NCI-H69 (cell line): ENCODE measurements at regions not wholly inside any gene's neighbourhood (a gene's known extent, or its start where the extent isn't known, plus 50 kb on each side); places are given as distances from the start of the nearest gene placed in this dataset.

Experiments used
- DNase-seq: peaks from one replicate; lab custom pipeline; 2025; lab: John Stamatoyannopoulos, UW

DNA sequence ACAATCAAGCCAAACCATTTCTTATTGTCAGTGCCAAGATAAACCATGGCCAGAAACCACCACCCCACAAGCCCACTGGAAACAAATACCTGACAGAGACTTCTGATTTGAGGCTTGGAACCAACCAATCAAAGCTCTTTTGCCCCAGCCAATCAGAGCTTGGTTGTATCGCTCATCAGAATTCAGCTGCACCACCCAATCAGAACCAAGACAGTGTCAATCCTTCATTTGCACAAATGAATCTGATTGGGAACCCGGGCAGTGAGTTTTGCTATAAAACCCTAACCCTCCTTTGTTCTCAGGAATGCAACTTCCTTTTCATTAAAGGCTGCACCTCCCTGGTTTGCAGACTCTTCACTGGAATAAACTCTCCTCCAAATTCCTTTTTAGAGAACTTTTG lies 87.4 kb downstream of the ELAPOR2 start:
- DNase-seq, result no peak

DNA sequence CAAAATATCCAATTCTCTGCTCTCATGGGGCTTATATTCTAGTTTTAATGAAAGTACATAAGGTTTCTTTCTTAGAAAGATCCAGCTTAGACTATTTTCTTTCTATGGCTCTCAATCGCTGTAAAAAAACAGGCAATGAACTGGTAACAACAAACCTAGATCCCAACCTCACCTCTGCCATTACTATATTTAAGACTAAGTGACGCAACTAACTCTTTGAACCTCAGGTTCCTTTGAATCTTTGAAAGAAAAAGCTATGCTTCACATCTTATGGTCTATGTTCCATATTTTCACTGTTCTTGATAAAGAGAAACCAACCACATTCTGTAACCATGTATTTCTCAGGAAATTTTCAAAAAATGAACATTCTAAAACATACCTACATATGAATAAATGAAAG lies 88.5 kb downstream of the ELAPOR2 start:
- no peak for DNase-seq

DNA sequence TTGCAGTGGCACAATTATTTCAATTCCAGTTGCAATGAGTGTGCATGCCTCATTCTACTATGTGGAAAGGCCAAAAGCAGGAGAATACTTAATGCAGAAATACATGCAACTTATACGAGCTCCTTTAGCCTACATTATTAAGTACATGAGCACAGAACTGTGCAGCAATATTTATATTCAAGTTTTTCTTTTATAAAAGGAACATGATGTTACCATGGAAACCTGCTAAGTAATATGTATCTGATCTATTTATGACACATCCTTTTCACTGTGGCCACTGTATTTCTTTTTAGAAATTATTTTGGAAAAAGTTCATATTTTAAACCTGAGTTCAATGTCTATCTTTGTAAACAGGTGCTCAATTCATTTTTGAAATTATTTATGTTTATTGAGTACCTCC lies 88.9 kb downstream of the ELAPOR2 start:
- no peak for DNase-seq

DNA sequence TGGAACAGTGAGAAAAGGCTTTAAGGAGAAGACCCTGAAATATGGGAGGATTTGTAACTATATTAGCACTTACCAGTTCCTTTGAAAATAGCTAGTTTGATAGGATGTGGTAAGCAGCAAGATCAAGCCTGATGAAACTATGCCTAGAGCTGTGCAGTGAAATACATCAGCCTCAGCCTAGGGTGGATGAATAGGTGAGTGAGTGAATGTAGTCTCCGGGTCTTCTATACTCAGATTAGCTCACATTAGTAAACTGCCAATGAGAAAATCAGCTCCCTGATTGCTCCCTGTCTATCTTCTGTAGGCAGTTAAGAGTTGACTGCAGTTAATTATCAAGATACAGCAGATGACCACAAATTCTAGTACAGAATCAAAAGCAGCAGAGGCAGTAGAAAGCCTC lies 89.6 kb downstream of the ELAPOR2 start:
- no peak for DNase-seq

DNA sequence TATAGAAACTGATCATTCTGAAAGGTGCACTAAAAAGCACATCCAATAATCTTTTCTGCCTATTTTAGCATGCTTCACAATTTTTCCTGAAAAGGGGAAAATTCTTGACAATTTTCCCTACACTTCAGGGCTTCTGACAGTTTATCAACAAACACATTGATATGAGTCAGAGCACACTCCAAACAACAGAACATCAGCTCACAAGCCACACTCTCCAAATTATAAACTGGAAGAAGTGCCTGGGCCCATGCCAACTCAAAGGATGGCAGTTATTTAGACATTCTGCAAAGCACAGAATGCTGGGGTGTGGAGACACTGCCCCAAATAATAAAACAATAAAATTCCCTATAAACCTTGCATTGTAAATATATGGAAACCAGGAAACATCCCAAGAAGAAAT lies 90.8 kb downstream of the ELAPOR2 start:
- peak; percentile 62 for DNase-seq

DNA sequence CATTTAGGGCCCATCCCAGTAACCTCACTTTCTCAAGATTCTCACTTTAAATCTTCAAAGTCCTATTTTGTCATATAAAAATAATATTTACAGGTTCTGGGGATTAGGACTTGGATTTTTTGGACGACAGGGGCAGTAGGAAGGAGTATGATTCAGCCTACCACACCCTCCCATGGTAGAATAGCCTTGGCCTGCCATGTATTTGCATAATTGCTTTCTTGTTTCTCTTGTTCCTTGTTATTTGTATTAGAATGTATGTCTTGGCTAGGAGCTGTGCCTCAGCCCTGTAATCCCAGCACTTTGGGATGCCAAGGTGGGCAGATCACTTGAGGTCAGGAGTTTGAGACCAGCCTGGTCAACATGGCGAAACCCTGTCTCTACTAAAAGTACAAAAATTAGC lies 92.5 kb downstream of the ELAPOR2 start:
- no peak for DNase-seq

DNA sequence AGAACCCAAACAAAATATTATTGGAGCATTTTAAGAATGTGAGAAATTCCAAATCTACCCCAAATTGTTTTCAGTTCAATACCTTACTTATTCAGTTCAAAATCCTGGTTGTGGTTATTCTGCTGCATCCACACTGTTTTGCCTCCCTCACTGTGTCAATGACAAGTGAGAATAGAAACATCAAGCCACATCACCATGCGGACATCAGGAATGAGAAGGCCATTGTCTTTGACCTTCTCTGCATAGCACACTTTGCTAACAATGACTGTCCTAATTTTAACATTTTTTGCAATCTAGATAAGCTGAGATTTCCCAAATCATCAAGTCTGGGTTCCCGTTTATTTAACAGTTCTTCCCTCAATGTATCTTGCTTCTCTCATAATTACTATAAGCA lies 93.7 kb downstream of the ELAPOR2 start:
- DNase-seq, result no peak

DNA sequence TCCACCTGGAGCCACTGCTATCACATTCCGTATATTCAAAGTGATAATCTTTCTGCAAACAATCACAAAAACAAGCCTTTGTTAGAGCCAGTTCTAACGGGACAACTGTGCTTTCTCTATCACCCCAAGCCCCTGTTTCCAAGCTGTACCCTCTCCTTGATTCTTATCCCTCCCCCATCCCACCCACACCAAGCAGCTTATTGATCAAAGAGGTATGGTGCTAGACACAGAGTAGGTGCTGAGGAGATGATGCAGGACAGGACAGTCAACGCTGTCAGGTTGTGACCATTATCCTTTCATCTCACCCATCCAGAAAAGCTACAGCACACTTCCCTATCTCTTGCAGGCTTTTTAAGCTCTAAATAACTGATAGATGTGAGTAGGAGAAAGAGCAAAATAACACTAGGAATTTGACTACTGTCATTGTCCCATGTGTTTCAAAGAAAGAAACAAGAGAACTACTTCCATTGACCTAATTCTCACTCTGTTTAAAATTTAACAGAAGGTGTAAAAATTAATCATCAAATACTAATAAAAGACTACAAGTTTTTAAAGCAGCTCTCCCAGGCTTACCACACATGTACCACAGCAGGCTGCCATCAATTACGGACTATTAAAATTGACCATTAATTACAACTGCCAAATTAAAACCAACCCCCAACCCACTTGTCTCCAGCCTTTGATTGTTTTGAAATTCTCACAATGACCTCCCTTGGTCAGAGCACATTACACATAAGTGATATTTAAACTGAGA lies 94.3 kb downstream of the ELAPOR2 start:
- DNase-seq, result peak; percentile 23

DNA sequence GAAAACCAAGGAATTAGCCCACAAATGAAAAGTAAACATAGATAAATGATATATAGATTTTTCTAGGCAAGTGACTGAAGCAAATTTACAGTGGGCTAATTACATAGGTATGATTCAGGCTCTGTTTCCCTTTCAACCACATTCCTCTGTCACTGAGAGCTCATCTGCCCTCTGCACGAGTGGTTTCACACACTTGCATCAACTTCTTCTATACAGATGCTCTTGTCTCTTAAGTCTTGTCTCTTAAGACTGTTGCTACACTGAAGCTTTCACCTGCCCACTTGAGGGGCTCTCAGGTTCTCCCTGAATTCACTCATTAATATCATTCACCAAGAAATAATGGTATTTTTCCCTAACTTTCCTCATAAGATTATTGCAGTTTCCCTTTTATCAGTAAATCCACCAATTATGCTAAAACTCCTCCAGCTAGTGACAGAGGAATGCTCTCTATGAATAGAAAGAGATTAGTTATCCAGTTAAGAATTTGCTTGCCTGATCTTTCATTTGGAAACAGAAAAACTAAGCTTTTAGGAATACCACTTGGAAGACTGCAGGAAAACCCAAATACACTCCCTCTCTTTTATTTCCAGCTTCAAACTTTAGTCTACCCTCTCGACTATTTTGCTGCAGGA lies 95.7 kb downstream of the ELAPOR2 start:
- no peak for DNase-seq

DNA sequence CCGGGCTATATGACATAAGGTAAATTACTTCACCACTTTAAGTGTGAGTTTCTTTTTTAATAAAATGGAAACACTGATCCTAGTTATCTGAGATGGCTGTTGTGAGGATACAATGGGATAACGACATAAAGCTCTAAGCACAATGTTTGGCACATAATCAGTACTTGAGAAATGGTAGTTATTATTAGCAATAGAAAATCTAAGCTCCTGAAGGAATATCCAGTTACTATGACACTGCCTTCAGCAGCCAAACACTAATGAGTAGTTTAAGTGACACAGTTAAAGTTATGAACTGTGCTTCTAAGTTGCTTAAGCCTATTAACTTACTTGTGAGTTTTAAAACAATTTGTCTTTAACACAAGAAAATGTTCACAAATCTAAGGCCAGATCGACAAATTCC lies 96.8 kb downstream of the ELAPOR2 start:
- no peak for DNase-seq

DNA sequence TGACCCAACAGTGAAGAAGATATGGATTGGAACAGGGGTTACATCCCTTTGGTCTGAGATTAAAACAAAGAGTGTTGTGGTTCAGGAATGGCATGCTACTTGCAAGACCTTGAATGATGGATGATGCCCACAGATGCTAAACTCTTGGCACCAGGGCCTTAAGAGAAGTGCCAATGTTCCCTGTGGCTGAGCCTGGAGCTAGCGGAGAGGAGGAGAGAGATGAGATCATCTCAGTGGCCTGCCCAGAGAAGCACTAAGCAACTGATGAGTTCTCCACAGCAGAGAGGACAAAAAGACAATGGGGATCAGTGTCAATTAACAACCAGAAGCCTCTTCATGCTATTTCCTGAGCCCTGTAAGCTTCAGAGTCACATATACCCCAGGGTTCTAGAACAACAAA lies 97.8 kb downstream of the ELAPOR2 start:
- DNase-seq, result peak; percentile 31

DNA sequence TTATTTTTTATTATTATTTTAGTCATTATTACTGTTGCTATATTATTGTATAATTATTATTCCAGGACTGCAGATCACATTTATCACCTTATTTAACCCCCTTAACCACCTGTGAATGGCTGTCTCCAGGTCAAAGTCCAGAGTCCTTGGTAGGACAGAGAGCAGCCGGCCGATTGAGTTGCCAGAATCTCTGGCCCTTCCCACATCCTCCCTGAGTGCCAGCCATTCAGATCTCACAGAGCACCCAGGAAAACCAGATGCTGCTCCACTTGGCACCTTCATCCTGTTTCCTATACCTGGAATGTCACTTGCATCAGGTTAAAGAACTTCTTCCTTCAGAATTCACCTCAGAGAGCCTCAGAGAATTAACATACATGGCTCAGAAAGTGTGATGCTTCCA lies 101.1 kb downstream of the ELAPOR2 start:
- DNase-seq, result no peak

DNA sequence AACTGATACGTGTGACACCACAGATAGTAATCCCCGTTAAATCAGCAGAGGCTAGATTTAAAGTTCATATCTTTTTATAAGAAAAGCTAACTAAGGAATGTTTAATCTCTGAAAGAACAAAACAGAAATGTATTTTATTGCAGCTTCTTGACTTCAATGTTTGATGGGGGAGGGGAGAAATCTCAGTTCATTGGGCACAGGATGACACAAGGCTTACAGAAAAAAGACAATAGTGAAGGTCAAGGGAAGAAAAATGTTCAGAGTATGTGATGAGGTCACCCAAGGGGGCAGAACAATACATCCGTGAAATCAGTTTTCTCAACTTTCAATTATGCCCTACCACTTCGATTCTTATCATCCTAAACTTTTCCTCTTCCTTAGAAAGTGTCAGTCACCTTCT lies 102.9 kb downstream of the ELAPOR2 start:
- DNase-seq, result no peak

DNA sequence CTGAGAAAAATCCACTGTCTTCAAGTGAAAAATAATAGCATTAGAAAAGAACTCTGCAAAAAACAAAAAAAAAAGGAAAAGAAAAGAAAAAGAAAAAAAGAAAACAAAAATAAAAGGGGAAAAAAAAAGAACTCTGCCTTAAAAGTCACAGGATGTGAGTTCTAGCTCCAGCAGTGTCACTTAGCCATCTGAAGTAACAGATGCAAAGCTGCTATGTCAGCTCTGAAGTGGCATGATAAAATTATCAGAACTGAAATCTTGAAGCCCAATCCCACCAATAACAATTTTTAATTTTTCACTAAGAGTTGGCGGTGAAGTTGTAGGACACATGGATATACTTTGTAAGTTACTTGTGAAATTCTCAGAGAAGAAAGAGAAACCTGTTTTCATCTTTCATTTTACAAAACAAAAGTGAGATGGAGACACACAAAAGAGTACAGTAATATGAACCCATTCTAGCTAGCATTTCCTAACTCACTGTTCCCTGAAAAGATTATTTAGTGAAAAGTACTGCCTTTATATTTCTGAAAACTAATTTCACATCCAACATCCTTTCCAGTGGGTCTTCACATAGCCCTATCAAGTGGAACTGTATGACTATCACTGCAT lies 103.5 kb downstream of the ELAPOR2 start:
- no peak for DNase-seq

DNA sequence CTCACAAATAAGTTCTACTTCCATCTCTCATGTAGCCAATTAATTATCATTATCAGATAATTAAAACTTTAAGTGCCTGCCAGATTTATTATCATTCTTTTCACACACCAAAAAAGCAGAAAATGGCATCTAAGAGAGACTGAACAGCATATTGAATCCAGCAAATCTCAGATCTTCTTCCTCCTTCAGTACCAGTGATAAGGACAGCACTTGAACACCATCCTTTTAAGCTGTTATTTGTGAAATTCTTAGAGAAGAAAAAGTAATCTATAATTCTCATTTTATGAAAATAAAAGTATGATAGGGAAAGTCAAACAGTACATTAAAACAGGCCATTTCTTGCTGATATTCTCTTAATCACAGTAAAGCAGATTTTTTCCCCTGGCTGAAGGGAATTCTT lies 104.5 kb downstream of the ELAPOR2 start:
- DNase-seq, result no peak

DNA sequence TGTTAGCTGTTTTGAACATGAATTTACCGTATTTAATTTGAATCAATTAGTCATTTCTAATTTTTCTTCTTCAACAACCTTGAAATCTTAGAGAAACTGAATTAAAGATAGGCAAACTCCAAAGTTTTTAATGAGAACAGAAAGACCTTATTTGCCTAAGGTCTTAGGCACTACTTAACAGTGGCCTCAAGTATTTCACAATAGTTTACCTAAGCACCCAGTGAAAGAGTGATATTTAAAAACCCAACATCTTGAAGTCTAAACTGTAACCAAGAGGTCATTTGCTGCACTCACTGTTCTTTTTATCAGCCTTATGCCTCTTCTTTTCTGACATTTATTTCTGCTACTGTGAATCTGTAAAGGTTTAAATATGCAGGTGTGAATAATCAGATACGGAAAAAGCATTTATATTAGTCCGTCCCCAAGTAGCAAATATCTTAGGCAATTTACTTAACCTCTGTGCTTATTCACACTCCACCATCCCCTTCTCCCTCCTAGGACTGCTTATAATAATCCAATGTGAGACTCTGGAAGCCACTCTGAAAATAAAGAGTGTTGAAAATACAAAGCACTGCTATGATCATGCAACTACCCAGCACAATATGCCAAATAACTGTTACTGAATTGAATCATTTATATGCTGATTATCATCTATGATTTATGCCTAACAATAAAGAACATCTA lies 105.7 kb downstream of the ELAPOR2 start:
- no peak for DNase-seq

DNA sequence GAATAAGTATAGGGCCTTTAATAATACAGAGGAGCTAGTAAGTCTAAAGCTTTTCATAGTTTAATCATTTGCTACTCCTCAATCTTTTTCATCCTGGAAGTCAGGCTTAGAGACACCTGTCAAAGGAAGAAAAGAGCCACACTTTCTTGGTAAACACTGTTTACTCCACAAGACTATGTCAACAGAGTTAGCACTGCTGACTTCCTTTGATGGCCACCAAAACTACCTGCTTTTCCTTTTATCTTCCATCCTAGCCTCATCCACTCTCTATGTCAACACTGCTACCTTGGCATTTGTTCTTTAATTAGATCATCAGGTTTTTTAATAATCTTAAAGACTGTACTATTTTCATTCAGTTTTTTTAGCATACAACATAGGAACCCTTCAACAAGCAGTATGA lies 106.2 kb downstream of the ELAPOR2 start:
- peak; percentile 41 for DNase-seq

DNA sequence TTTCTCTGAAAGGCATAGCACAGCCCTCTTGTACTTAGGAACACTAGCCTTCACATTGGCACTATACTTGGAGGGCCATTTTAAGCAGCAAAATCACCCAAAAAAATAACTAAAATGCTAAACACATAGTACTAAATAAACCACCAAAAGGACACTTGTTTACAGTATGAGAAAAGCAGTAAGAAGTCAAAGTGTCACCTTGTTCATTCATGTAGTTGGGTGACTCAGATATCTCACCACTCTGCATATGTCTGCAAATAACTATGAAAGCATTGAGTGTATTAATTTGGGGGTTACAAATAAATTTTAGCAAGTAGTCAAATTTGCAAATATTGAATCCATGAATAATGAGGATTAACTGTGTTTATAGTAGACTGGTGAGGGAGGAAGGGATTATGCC lies 107.6 kb downstream of the ELAPOR2 start:
- no peak for DNase-seq

DNA sequence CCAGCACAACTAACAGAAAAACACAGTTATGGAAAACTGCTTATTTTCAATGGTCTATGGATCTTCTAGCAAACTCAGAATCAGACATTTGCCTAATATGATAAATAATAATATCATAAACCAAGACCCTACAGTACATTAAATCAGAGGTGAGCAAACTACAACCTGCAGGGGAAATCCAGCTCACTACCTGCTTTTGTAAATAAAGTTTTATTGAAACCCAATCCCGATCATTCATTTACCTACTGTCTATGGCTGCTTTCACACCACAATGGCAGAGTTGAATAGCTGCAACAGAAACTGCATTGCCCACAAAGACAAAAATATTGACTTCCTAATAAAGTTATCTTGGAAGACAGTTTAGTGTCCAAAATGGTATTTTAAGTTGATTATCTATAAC lies 108.5 kb downstream of the ELAPOR2 start:
- DNase-seq, result no peak

DNA sequence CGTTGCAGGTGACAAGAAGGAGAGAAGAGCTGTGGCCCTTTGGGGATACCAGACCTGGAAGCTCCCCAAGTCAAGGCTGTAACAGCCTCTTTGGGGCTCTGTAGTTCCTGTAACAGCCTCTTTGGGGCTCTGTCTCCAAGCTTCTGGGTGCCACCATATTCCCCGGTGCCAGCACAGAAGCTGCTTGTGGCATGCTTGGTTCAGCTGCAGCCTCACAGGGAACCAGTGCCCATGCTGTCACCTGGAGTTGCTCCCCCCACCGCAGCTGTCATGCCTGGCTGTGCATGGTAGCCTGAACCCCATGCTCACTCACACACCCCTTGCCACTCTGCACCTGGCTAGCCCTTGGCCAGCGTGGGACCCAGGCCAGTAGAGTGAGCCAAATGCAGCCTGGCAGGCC lies 109.1 kb downstream of the ELAPOR2 start:
- DNase-seq, result no peak

DNA sequence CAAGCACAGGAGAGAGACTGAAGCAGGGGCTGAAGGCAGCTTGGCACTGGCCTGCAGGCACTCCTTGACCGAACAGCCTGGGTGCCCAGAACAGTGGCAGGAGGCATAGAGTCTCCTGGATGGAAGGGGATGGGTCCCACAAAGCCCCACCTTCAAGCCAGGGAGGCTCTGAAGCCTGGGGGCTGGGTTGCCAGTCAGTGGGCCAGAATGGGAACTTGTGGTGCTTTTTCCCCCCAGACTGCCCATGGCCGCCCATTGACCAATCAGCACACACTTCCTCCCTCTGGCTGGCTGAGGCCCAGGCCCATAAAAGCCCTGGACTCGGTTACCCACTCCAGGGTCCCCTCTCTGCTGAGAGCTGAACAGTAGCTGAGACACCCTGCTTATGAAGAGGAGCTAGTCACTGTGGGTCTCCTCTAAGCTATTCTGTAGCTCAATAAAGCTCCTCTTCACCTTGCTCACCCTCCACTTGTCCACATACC lies 109.6 kb downstream of the ELAPOR2 start:
- DNase-seq, result no peak

DNA sequence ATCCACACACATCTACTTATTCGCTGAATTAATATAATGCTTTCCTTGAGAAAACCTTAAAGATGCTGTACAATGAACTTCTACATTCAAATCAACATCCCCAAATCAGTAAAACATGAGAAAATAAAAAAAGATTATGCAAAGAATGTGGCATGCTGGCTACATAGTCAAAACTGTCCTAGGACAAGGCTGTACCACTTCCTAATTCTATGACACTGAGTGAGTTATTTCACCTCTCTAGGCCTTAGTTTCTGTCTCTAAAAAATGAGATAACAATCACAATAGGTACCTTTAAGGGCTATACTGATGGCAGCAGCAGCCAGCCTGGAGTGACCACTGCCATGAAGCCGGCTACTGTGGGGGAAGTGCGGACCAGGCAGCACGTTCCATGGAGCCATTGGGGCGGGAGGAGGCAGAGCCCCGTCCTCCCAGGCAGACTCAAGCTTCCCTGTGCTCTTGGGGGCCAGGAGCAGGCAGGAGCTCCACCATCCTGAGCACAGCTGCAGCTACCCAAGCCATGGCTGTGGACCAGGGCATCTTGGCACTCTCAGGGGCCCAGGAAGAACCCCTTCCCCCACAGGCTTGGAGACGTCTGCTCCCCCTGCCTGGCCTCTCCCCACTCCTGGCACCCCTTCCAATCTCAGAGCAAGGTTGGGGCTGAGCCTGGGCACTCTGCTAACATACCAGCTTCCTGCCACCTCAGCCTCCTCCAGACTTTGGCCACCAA lies 110.2 kb downstream of the ELAPOR2 start:
- no peak for DNase-seq
